GM13976 (cell line): ENCODE measurements at regions not wholly inside any gene's neighbourhood (a gene's known extent, or its start where the extent isn't known, plus 50 kb on each side); places are given as distances from the start of the nearest gene placed in this dataset.

ENCODE experiments used
- DNase-seq: peaks from one replicate; pipeline ENCODE4 v3.0.0; 2012; ENCODE audit warnings: low spot score
- in situ Hi-C: fragments of 300-500 bp; cut with MboI; formaldehyde crosslinking; loops from one replicate; pipeline ENCODE4 v1.12.0; 2022; ENCODE audit warnings: low sequenced_read_pairs, mixed read lengths, inconsistent platforms; ENCODE audit not compliant: unreplicated experiment
- TF ChIP-seq, protein P1 (sequence below): IDR thresholded peaks from 2 replicates; pipeline ENCODE4 v1.5.1; 2012; ENCODE audit warnings: borderline replicate concordance, mild to moderate bottlenecking; ENCODE audit not compliant: insufficient read depth; ENCODE audit errors: extremely low read depth, missing control alignments, control extremely low read depth

DNA sequence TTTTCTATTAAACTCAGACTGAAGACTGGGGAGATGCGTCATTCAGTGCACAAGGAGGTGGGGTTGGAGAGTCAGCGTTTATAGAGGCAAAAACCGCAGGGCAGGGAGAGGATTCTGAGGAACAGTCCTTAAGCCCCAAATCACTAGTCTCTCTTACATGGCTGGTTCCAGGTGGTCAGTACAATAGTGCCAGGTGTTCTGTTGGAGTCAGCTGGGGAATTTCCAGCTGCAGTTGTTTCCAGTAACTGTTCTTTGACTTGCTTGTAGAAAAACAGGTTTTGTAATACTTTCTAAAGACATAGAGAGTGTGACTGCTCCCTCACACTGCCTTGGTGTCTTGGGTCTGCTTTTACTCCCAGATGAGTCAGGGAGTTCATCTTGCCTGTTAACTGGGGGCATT lies 192.2 kb downstream of the TMTC3 start:
- in situ Hi-C loops: no loop called here
- TF ChIP-seq, protein P1, sequence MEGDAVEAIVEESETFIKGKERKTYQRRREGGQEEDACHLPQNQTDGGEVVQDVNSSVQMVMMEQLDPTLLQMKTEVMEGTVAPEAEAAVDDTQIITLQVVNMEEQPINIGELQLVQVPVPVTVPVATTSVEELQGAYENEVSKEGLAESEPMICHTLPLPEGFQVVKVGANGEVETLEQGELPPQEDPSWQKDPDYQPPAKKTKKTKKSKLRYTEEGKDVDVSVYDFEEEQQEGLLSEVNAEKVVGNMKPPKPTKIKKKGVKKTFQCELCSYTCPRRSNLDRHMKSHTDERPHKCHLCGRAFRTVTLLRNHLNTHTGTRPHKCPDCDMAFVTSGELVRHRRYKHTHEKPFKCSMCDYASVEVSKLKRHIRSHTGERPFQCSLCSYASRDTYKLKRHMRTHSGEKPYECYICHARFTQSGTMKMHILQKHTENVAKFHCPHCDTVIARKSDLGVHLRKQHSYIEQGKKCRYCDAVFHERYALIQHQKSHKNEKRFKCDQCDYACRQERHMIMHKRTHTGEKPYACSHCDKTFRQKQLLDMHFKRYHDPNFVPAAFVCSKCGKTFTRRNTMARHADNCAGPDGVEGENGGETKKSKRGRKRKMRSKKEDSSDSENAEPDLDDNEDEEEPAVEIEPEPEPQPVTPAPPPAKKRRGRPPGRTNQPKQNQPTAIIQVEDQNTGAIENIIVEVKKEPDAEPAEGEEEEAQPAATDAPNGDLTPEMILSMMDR: no peak
- no peak for DNase-seq

DNA sequence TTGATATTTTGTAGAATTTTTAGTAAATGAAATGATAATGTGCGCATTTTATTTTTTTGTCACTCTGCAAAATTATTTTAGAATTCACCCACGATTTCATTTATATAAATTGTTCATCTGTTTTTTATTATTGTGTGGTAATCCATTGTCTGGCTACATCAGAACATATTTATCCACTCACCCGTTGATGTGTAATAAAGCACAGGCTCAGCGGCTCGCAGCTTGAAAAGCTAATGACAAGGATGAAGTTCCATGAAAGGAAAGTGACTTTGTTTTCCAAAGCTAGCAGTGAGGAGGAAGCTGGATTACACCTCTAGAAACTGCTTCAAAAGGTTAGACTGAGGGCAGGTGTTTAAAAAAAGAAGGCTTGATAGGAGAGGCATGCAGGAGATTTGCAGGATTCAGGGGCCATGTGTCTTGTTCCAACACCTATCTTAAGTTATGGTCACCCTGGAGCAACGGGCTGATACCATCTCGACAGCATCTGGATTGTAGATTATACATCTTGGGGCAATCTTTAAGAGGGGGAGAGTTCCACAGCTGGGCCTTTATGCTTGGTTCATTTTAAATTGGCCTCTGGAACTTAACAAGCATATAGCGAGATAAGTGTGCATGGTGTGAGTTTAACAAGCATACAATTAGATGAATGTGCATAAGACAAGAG lies 194.1 kb downstream of the TMTC3 start:
- DNase-seq: no peak
- TF ChIP-seq, protein P1: no peak
- in situ Hi-C loops: no loop called here

DNA sequence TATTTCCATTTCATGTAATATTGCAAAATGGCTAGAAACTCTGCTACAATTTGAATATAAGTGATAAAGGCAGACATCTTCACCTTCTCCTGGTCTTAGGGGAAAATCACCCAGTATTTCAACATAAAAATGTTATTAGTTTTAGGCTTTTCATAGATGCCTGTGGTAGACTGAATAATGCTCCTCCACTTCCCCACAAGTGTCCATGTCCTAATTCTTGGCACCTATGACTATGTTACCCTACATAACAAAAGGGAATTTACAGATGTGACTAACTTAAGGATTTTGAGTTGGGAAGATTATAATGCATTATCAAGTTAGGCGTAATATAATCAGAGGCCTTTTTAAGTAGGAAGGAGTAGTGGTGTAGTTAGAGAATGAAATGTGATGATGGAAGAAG lies 196.4 kb downstream of the TMTC3 start:
- TF ChIP-seq, protein P1: no peak
- DNase-seq: no peak
- in situ Hi-C loops: no loop called here

DNA sequence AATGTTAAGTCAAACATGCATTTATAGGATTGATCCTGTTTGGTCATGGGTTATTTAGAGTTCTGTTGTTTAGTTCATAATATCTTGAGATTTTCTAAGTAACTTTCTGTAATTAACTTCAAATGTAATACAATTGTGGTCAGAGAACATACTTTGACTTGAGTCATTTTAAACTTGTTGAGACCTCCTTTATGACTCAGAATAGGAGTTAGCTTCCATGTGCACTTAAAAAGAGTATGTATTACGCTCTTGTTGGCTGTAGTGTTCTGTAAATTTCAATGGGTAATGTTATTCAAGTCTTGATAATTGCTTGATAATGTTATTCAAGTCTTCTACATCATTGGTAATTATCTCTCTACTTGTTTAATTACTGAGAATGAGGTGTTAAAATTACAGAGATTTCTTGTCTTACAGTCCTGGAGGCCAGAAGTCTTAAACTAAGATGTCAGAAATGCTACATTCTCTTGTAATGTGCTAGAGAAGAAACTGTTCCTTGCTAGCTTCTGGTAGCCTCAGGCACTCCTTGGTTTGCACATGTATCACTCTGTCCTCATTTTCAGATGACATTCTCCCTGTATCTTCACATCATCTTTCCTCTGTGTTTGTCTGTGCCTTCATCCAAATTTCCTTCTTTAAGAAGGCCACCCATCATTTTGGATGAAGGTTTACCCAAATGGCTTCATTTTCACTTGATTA lies 197.3 kb downstream of the TMTC3 start:
- in situ Hi-C loops: no loop called here
- no peak for DNase-seq
- TF ChIP-seq, protein P1: no peak

DNA sequence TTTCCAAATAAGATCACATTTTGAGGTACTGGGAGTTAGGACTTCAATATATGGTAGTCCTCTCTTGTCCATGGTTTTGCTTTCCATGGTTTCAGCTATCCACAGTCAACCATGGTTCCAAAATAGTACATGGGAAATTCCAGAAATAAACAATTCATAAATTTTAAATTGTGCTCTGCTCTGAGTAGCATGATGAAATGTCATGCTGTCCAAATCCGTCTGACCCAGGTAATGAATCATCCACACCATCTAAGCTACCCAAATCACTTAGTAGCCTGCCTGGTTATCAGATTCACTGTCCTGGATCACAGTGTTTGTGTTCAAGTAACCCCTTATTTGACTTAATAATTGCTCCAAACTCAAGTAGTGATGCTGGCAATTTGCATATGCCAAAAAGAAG lies 197.9 kb downstream of the TMTC3 start:
- TF ChIP-seq, protein P1: no peak
- no peak for DNase-seq
- in situ Hi-C loops: no loop called here

DNA sequence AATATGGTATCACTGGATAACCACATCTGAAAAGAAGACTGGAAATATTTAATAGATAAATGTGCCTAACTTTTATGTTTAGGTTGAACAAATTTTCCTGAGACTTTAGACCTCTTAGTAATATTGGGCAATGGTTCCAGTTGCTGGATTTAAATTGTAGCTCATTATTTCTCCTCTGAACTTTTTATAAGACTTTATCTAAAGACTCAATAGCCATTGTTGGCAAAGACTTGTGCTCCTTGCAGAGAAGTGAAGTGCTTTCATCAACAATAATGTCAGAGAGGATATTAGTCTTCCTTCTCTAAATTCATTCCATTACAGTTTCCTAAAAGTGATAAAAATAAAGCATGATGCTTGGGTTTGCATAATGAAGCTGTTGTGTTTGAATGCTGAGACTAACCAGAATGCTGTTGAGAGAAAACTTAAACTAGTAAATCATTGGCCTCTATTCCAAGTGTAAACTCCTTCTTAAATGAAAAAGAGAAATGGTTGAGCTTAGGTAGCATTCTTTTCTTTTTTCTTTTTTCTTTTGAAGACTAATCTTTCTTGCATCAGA lies 200.2 kb downstream of the TMTC3 start:
- in situ Hi-C loops: no loop called here
- TF ChIP-seq, protein P1: no peak
- DNase-seq: no peak
